PC-3 (cell line): ENCODE measurements at regions not wholly inside any gene's neighbourhood (a gene's known extent, or its start where the extent isn't known, plus 50 kb on each side); places are given as distances from the start of the nearest gene placed in this dataset.

Experiments
- ATAC-seq: fragments of 200-7000 bp; cut with Tn5 transposase; 2 replicates; pipeline ENCODE4 v1.9.1; 2020; ENCODE audit warnings: mild to moderate bottlenecking, moderate library complexity
- BruUV-seq: library from RNA; stranded (reverse); fragments of 400-500 nt; replicated peaks from 2 replicates; lab custom pipeline; 2021; lab: Mats Ljungman, UMichigan
- CTCF ChIA-PET: fragments of 300-600 bp; sonication (Branson Sonifier 250); formaldehyde crosslinking; loops from one replicate; lab custom pipeline; 2022; ENCODE audit warnings: antibody characterized with exemption; lab: Charles Lee
- POLR2A ChIA-PET: fragments of 300-600 bp; sonication (Branson Sonifier 250); formaldehyde crosslinking; loops from one replicate; lab custom pipeline; 2022; ENCODE audit warnings: antibody characterized with exemption; ENCODE audit not compliant: unreplicated experiment; lab: Charles Lee
- DNase-seq: peaks from one replicate; pipeline ENCODE4 v3.0.0-alpha.2; 2015
- H2AFZ ChIP-seq: fragments of 300-600 bp; sonication (generic); 2 replicates; pipeline ENCODE4 v1.6.0; 2016; ENCODE audit warnings: antibody characterized with exemption, low read length
- H3F3A ChIP-seq: fragments of 300-600 bp; sonication (generic); one replicate; pipeline ENCODE4 v1.6.0; 2017; ENCODE audit warnings: antibody characterized with exemption, low read length, control low read depth, mild to moderate bottlenecking; ENCODE audit not compliant: unreplicated experiment
- H3K27ac ChIP-seq: fragments of 300-600 bp; sonication (generic); 2 replicates; pipeline ENCODE4 v1.5.1; 2016; ENCODE audit warnings: mild to moderate bottlenecking, low read length
- H3K27me3 ChIP-seq: fragments of 300-600 bp; sonication (generic); 2 replicates; pipeline ENCODE4 v1.6.1; 2016; ENCODE audit warnings: low read length, mixed read lengths
- H3K36me3 ChIP-seq: fragments of 300-600 bp; sonication (generic); 2 replicates; pipeline ENCODE4 v1.6.1; 2016; ENCODE audit warnings: low read depth, mixed run types, low read length, mixed read lengths
- H3K4me1 ChIP-seq: fragments of 300-600 bp; sonication (generic); 2 replicates; pipeline ENCODE4 v1.5.1; 2016; ENCODE audit warnings: low read length; ENCODE audit not compliant: insufficient read depth
- H3K4me2 ChIP-seq: fragments of 300-600 bp; sonication (generic); 2 replicates; pipeline ENCODE4 v1.6.0; 2016; ENCODE audit warnings: low read length
- H3K4me3 ChIP-seq: fragments of 300-600 bp; sonication (generic); 2 replicates; pipeline ENCODE4 v1.5.1; 2016; ENCODE audit warnings: mild to moderate bottlenecking, low read length, mixed read lengths
- H3K79me2 ChIP-seq: fragments of 300-600 bp; sonication (generic); 2 replicates; pipeline ENCODE4 v1.6.1; 2017; ENCODE audit warnings: low read length, mixed read lengths
- H3K9ac ChIP-seq: fragments of 300-600 bp; sonication (generic); 2 replicates; pipeline ENCODE4 v1.6.0; 2016; ENCODE audit warnings: mild to moderate bottlenecking, low read length
- H3K9me2 ChIP-seq: fragments of 300-600 bp; sonication (generic); replicated peaks from 2 replicates; pipeline ENCODE4 v1.6.1; 2016; ENCODE audit warnings: mixed run types, low read length, mixed read lengths
- H3K9me3 ChIP-seq: fragments of 300-600 bp; sonication (generic); 2 replicates; pipeline ENCODE4 v1.6.1; 2016; ENCODE audit warnings: low read length, mixed read lengths
- H4K20me1 ChIP-seq: fragments of 300-600 bp; sonication (generic); 2 replicates; pipeline ENCODE4 v1.6.1; 2016; ENCODE audit warnings: low read length, mixed read lengths
- EZH2 ChIP-seq: fragments of 300-600 bp; sonication (generic); IDR thresholded peaks from one replicate; pipeline ENCODE4 v1.6.1; 2017; ENCODE audit warnings: antibody characterized with exemption, mild to moderate bottlenecking, low read length; ENCODE audit not compliant: unreplicated experiment
- EZH2phosphoT487 ChIP-seq: fragments of 300-600 bp; sonication (generic); IDR thresholded peaks from 2 replicates; pipeline ENCODE4 v1.6.1; 2018; ENCODE audit warnings: mild to moderate bottlenecking, antibody characterized with exemption, low read length, borderline replicate concordance
- intact Hi-C: fragments of 100-400 bp; cut with micrococcal nuclease; formaldehyde crosslinking; loops from 2 replicates; pipeline ENCODE4 v1.9.0; 2023
- TF ChIP-seq, protein P1 (sequence below): fragments of 300-600 bp; sonication (generic); conservative IDR thresholded peaks from 2 replicates; pipeline ENCODE4 v1.5.1; 2017; ENCODE audit warnings: antibody characterized with exemption, low read depth, mild to moderate bottlenecking, low read length

DNA sequence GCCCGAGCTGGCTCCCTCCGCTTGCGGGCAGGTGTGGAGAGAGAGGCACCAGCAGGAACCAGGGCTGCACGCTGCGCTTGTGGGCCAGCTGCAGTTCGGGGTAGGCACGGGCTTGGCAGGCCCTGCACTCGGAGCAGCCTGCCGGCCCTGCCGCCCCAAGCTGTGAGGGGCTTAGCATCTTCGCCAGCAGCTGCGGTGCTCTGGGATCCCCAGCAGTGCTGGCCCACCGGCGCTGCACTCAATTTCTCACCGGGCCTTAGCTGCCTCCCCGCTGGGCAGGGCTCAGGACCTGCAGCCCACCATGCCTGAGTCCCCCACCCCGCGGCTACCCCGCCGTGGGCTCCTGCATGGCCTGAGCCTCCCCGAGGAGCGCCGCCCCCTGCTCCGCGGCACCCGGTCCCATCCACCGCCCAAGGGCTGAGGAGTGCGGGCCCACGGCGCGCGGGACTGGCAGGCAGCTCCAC is 434.4 kb upstream of the RGPD4 start:
- Histone ChIP-seq H3K79me2 (no peaks in the 10 kb centered on the region), H3K9me2 (no peaks in the 10 kb centered on the region), H3K4me3 (no peak overlapping the region), H3K27ac (no peak overlapping the region), H2AFZ (no peak overlapping the region), H3K36me3 (no peaks in the 10 kb centered on the region), H3K9ac (no peak overlapping the region), H3K27me3 (peaks cover 10% of the 10 kb centered on the region), H3K4me1 (no peaks in the 10 kb centered on the region), H3K9me3 (no peaks in the 10 kb centered on the region), H4K20me1 (no peaks in the 10 kb centered on the region), H3F3A (no peaks in the 10 kb centered on the region), H3K4me2 (no peak overlapping the region)
- DNase-seq (no peak), ATAC-seq (no peak)
- intact Hi-C loops = no loop called here
- ChIA-PET POLR2A (no interaction called here), CTCF (no interaction called here)
- BruUV-seq = no TSS peak
- TF ChIP-seq, protein P1, sequence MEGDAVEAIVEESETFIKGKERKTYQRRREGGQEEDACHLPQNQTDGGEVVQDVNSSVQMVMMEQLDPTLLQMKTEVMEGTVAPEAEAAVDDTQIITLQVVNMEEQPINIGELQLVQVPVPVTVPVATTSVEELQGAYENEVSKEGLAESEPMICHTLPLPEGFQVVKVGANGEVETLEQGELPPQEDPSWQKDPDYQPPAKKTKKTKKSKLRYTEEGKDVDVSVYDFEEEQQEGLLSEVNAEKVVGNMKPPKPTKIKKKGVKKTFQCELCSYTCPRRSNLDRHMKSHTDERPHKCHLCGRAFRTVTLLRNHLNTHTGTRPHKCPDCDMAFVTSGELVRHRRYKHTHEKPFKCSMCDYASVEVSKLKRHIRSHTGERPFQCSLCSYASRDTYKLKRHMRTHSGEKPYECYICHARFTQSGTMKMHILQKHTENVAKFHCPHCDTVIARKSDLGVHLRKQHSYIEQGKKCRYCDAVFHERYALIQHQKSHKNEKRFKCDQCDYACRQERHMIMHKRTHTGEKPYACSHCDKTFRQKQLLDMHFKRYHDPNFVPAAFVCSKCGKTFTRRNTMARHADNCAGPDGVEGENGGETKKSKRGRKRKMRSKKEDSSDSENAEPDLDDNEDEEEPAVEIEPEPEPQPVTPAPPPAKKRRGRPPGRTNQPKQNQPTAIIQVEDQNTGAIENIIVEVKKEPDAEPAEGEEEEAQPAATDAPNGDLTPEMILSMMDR = no peak

DNA sequence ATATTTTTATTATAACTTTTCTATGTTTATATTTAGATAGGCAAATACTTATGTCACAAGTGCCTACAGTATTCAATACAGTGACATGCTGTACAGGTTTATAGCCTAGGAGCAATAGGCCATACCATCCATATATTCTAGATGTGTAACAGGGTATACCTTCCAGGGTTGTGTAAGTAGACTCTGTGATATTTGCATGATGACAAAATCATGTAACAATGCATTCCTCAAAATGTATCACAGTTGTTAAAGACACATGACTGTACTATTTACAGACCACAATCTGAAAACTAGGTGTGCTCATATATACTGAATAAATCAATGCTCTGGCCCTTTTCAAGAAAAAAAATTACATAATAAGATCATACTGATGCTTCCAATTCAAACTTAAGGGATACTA is 433.2 kb upstream of the RGPD4 start:
- H3F3A ChIP-seq = no peaks in the 10 kb centered on the region
- no peak overlapping the region for H3K27ac ChIP-seq
- ATAC-seq (no peak), DNase-seq (peak; percentile 58)
- peaks cover 22% of the 10 kb centered on the region for H3K27me3 ChIP-seq
- no TSS peak for BruUV-seq
- TF ChIP-seq, protein P1 = no peak
- no peak for TF ChIP-seq EZH2phosphoT487
- no peak for TF ChIP-seq EZH2
- CTCF ChIA-PET = no interaction called here
- H3K4me3 ChIP-seq = no peak overlapping the region
- H3K4me2 ChIP-seq = no peak overlapping the region
- no peaks in the 10 kb centered on the region for H3K36me3 ChIP-seq
- no peaks in the 10 kb centered on the region for H3K9me3 ChIP-seq
- H3K9me2 ChIP-seq = no peaks in the 10 kb centered on the region
- intact Hi-C loops = no loop called here
- no peak overlapping the region for H3K9ac ChIP-seq
- POLR2A ChIA-PET = no interaction called here
- no peaks in the 10 kb centered on the region for H4K20me1 ChIP-seq
- H3K79me2 ChIP-seq = no peaks in the 10 kb centered on the region
- H2AFZ ChIP-seq = no peak overlapping the region
- no peaks in the 10 kb centered on the region for H3K4me1 ChIP-seq

DNA sequence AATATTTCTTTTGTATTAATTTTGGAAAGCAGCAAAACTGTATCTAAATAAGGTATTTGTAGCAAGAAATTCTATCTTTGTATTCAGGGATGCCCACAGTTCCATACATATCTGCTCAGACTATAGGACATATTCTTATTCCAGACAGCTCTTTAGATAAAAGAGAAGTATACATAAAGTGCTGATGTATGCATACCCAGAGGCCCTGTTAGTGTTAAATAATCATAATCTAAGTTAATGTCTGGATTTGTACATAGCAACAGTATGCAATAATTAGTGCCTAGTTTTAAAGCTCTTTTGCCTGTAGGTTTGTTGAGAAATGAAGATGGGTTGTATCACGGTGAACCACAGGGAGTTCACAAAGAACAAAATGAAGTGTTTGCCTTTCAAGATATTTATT is 428.0 kb upstream of the RGPD4 start:
- intact Hi-C loops = no loop called here
- Histone ChIP-seq H3K9me3 (no peaks in the 10 kb centered on the region), H3K4me2 (no peak overlapping the region), H3K36me3 (no peaks in the 10 kb centered on the region), H3K27ac (no peak overlapping the region), H3K4me3 (no peak overlapping the region), H2AFZ (no peak overlapping the region), H3K27me3 (peaks cover 35% of the 10 kb centered on the region), H3K9me2 (no peaks in the 10 kb centered on the region), H3F3A (no peaks in the 10 kb centered on the region), H3K4me1 (no peaks in the 10 kb centered on the region), H3K9ac (no peak overlapping the region), H3K79me2 (no peaks in the 10 kb centered on the region), H4K20me1 (no peaks in the 10 kb centered on the region)
- ATAC-seq (no peak), DNase-seq (no peak)
- ChIA-PET CTCF (no interaction called here), POLR2A (no interaction called here)
- no peak for TF ChIP-seq EZH2
- TF ChIP-seq, protein P1 = no peak
- TF ChIP-seq EZH2phosphoT487 = no peak
- BruUV-seq = no TSS peak
